OCI-LY7 (cell line): ENCODE measurements at regions not wholly inside any gene's neighbourhood (a gene's known extent, or its start where the extent isn't known, plus 50 kb on each side); places are given as distances from the start of the nearest gene placed in this dataset.

Experiments used
- BruUV-seq: library from RNA; stranded (reverse); fragments of 400-500 nt; replicated peaks from 2 replicates; lab custom pipeline; 2021; lab: Mats Ljungman, UMichigan
- CTCF ChIA-PET: fragments of 300-600 bp; sonication (Branson Sonifier 250); formaldehyde crosslinking; loops from one replicate; lab custom pipeline; 2022; ENCODE audit warnings: antibody characterized with exemption; ENCODE audit not compliant: unreplicated experiment; lab: Charles Lee
- POLR2A ChIA-PET: fragments of 300-600 bp; sonication (Branson Sonifier 250); formaldehyde crosslinking; loops from one replicate; lab custom pipeline; 2022; ENCODE audit warnings: antibody characterized with exemption; lab: Charles Lee
- DNase-seq: peaks from one replicate; pipeline ENCODE4 v3.0.0-alpha.2; 2015; ENCODE audit warnings: low spot score
- H2AFZ ChIP-seq: fragments of 200-600 bp; sonication (generic), shearing (Covaris generic); 2 replicates; pipeline ENCODE4 v1.6.1; 2014; ENCODE audit warnings: mild to moderate bottlenecking, antibody characterized with exemption, low read length, moderate library complexity
- H3K27ac ChIP-seq: fragments of 200-600 bp; sonication (generic); 2 replicates; pipeline ENCODE4 v1.5.1; 2014; ENCODE audit warnings: mixed run types, low read depth, mild to moderate bottlenecking, moderate library complexity, low read length, inconsistent platforms; ENCODE audit not compliant: poor library complexity, severe bottlenecking
- H3K36me3 ChIP-seq: fragments of 200-600 bp; sonication (generic); 2 replicates; pipeline ENCODE4 v1.6.1; 2014; ENCODE audit warnings: mild to moderate bottlenecking, antibody characterized with exemption, low read length, moderate library complexity, mixed read lengths; ENCODE audit not compliant: insufficient read depth
- H3K4me1 ChIP-seq: fragments of 200-600 bp; sonication (generic); 2 replicates; pipeline ENCODE4 v1.5.1; 2014; ENCODE audit warnings: mild to moderate bottlenecking, low read length; ENCODE audit not compliant: insufficient read depth, poor library complexity, severe bottlenecking
- H3K4me2 ChIP-seq: fragments of 200-600 bp; sonication (generic); 2 replicates; pipeline ENCODE4 v1.6.1; 2014; ENCODE audit warnings: mild to moderate bottlenecking, low read length
- H3K4me3 ChIP-seq: fragments of 200-600 bp; sonication (generic); 2 replicates; pipeline ENCODE4 v1.5.1; 2014; ENCODE audit warnings: mild to moderate bottlenecking, low read depth, low read length; ENCODE audit not compliant: poor library complexity, severe bottlenecking
- H3K79me2 ChIP-seq: fragments of 200-600 bp; sonication (generic); 2 replicates; pipeline ENCODE4 v1.6.1; 2016; ENCODE audit warnings: low read depth, mild to moderate bottlenecking, low read length, moderate library complexity, mixed read lengths; ENCODE audit not compliant: insufficient read depth
- H3K9me2 ChIP-seq: fragments of 200-600 bp; sonication (generic); 2 replicates; pipeline ENCODE4 v1.6.1; 2016; ENCODE audit warnings: mild to moderate bottlenecking, low read length, mixed read lengths; ENCODE audit not compliant: insufficient read depth
- H3K9me3 ChIP-seq: fragments of 200-600 bp; sonication (generic); 2 replicates; pipeline ENCODE4 v1.6.1; 2014; ENCODE audit warnings: mild to moderate bottlenecking, mixed run types, low read length, mixed read lengths
- H4K20me1 ChIP-seq: fragments of 200-600 bp; sonication (generic); 2 replicates; pipeline ENCODE4 v1.6.1; 2014; ENCODE audit warnings: mild to moderate bottlenecking, antibody characterized with exemption, low read length, moderate library complexity, mixed read lengths; ENCODE audit not compliant: insufficient read depth
- CTCF ChIP-seq: fragments of 200-600 bp; sonication (generic); conservative IDR thresholded peaks from 2 replicates; pipeline ENCODE4 v1.5.1; 2014; ENCODE audit warnings: mild to moderate bottlenecking, antibody characterized with exemption, low read length, moderate library complexity, mixed read lengths
- EZH2phosphoT487 ChIP-seq: fragments of 200-600 bp; sonication (generic); IDR thresholded peaks from 2 replicates; pipeline ENCODE4 v1.6.1; 2018; ENCODE audit warnings: low read depth, borderline replicate concordance, mild to moderate bottlenecking, mixed run types, antibody characterized with exemption, low read length, moderate library complexity, mixed read lengths
- intact Hi-C: fragments of 100-400 bp; cut with micrococcal nuclease; formaldehyde crosslinking; loops from one replicate; pipeline ENCODE4 v1.10.0; 2022; ENCODE audit not compliant: unreplicated experiment

- Histone ChIP-seq H3K9me3 (no peaks in the 10 kb centered on the region), H3K4me2 (no peak overlapping the region), H2AFZ (no peak overlapping the region), H3K79me2 (no peaks in the 10 kb centered on the region), H3K4me3 (no peak overlapping the region), H3K4me1 (no peaks in the 10 kb centered on the region), H3K36me3 (no peaks in the 10 kb centered on the region), H3K9me2 (no peaks in the 10 kb centered on the region), H3K27ac (no peak overlapping the region), H4K20me1 (no peaks in the 10 kb centered on the region)
- intact Hi-C loops = no loop called here
- ChIA-PET CTCF (no interaction called here), POLR2A (interaction anchor here (0.8 to 1.1 kb wide), 2 partner anchors 14 to 42 kb away, joined by 3 to 4 read pairs; no protein-coding TSS in a partner anchor)
- no TSS peak for BruUV-seq
- DNase-seq = no peak
- no peak for TF ChIP-seq EZH2phosphoT487
- no peak for TF ChIP-seq CTCF
Observed at GRCh38 chr4:165793236-165793635, 79.8 kb upstream of the TLL1 start.

DNA sequence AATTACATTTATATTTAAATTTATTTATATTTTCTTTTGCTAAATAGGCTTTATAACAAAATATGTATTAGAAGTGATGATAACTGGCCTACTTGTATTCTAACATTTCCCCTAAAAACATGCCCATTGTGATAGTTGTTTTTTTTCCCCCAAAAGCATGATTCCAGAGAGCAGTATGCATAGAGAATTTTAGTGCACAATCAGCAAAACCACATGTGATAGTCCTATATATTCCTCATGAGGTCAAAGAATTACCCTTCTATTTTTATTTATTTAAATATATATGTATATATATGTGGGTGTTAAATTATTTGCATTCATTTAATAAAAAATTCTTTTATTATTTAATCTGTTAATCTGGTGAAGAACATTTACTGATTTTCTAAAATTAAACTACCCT is 78.2 kb upstream of the TLL1 start:
- Histone ChIP-seq H3K4me3 (no peak overlapping the region), H3K4me1 (no peaks in the 10 kb centered on the region), H3K9me3 (no peaks in the 10 kb centered on the region), H3K9me2 (no peaks in the 10 kb centered on the region), H3K79me2 (no peaks in the 10 kb centered on the region), H4K20me1 (no peaks in the 10 kb centered on the region), H3K27ac (no peak overlapping the region), H3K36me3 (no peaks in the 10 kb centered on the region), H3K4me2 (no peak overlapping the region), H2AFZ (no peak overlapping the region)
- BruUV-seq = no TSS peak
- ChIA-PET POLR2A (no interaction called here), CTCF (no interaction called here)
- intact Hi-C loops = no loop called here
- no peak for TF ChIP-seq EZH2phosphoT487
- no peak for TF ChIP-seq CTCF
- DNase-seq = no peak

GRCh38 chr4:165799384-165799815 is 73.6 kb upstream of the TLL1 start:
- Histone ChIP-seq H2AFZ (no peak overlapping the region), H3K4me2 (no peak overlapping the region), H3K4me1 (no peaks in the 10 kb centered on the region), H3K4me3 (no peak overlapping the region), H4K20me1 (no peaks in the 10 kb centered on the region), H3K9me3 (no peaks in the 10 kb centered on the region), H3K36me3 (no peaks in the 10 kb centered on the region), H3K27ac (no peak overlapping the region), H3K9me2 (no peaks in the 10 kb centered on the region), H3K79me2 (no peaks in the 10 kb centered on the region)
- intact Hi-C loops = no loop called here
- ChIA-PET POLR2A (interaction anchor here (0.6 kb wide), 1 partner anchor 79 kb away, joined by 8 read pairs; no protein-coding TSS in a partner anchor), CTCF (no interaction called here)
- TF ChIP-seq EZH2phosphoT487 = no peak
- no TSS peak for BruUV-seq
- DNase-seq = no peak
